H1 (cell line): ENCODE measurements at regions not wholly inside any gene's neighbourhood (a gene's known extent, or its start where the extent isn't known, plus 50 kb on each side); places are given as distances from the start of the nearest gene placed in this dataset.

Experiments used
- BACH1 ChIP-seq: IDR thresholded peaks from 2 replicates; pipeline ENCODE4 v1.6.1; 2012; ENCODE audit warnings: low read length, improper control_type of control experiment
- CHD1 ChIP-seq: IDR thresholded peaks from 2 replicates; pipeline ENCODE4 v1.6.1; 2012; ENCODE audit warnings: low read depth, low read length, improper control_type of control experiment
- EZH2 ChIP-seq: fragments of 200-600 bp; sonication (generic); IDR thresholded peaks from 2 replicates; pipeline ENCODE4 v1.7.1; 2012; ENCODE audit warnings: low read depth, mild to moderate bottlenecking, moderate library complexity, low read length, inconsistent platforms; ENCODE audit not compliant: severe bottlenecking
- HDAC2 ChIP-seq, 2 experiments: fragments of 300-600 bp in 1 of 2; sonication (generic) in 1 of 2; IDR thresholded peaks; 2 replicates each; pipeline ENCODE4 v1.6.1; 2011 to 2012; ENCODE audit warnings: low read depth in 2 of 2, low read length in 2 of 2, mild to moderate bottlenecking in 2 of 2, moderate library complexity in 2 of 2, borderline replicate concordance in 1 of 2, inconsistent platforms in 1 of 2

DNA sequence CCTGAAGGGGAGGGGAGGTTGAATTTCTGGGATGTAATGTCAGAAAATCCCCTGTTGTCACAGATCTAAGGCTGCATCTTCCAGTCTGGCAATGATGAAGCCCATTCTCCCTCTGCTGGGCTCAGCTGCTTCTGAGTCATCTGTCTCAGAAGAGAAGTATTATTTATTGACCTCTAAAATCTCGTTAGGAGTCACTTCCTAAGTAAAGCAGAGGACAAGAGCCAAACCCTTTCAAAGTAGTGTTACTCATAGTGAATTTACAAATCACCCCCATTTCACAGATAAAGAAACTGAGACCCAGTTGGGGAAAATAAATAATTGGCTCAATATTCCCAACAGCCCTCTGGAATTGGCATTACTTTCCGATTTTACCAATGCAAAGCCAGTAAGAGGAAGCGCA is 167.3 kb upstream of the SKOR2 start (continued):
- no peak for TF ChIP-seq CHD1
- no peak for TF ChIP-seq EZH2
- no peak for TF ChIP-seq BACH1
- TF ChIP-seq HDAC2 (IDR thresholded peaks at IDR 0.05; ENCODE audit: borderline replicate concordance in 1 of 2, low read depth in 2 of 2, low read length in 2 of 2) = peak in 1 of 2 experiments; percentile 82; a peak in 1 of 4 replicates
